HG03103 (cell line): ENCODE measurements at regions not wholly inside any gene's neighbourhood (a gene's known extent, or its start where the extent isn't known, plus 50 kb on each side); places are given as distances from the start of the nearest gene placed in this dataset.

Experiments
- ATAC-seq: cut with Tn5 transposase; IDR thresholded peaks from one replicate; pipeline ENCODE4 v1.9.1; 2021; ENCODE audit warnings: low read depth; ENCODE audit not compliant: unreplicated experiment

DNA sequence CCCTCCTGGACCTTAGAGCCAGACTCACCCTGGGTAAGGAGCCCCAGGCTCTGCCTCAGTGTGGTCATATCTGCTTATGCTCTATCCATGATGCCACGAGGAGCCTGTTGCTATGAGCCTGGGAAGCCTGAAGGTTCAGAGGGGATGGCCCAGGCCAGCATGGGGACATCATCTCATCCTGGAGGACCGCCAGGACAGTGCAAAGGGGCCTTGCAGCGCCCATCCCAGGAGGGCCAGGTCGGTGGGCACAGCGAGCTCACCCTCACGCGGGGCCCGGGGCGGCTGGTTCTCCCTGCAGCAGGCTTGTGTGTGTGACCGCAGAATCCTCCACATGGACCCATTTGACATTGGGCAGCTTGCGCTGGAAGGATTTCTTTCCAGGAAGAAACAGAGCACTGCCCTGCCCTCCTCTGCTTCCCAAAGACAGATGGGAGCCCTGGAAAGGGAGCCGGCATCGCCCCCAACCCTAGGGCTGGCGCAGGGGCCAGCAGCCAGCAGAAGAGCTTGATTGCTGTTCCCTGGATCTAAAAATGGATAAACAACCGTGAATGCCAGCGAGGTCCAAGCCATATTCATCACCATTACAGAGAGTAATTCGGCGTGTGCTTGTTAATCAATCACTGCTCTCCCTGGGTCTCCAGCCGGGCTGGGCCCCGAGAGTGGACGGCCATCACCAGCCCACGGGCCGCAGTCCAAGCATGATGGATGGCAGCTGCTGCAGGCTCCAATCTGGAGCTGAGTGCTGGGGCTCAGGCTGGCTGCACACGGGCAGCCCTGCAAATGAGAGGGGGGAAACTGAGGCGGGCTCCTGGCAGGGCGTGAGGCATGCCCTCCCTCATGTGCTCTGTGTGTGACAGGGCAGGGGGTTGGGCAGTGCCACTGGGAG is 739.7 kb downstream of the BRD1 start:
- ATAC-seq, result no peak

DNA sequence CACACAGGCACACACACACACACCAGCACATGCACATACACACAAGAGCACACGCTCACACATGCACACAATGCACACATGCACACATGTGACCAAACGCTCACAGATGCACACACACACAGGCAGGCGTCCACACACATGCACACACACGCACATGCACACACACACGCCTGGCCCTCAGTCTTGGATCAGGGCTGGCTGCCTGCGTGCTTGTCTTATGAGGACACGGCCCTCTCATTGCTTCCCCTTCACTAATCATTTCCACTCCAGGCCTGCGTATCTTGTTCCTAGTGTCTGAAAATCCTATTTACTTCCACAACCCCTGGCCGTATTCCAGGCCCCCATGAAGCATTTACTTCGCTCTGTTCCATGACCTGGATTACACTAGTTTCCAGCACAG is 740.5 kb downstream of the BRD1 start:
- ATAC-seq, result no peak

DNA sequence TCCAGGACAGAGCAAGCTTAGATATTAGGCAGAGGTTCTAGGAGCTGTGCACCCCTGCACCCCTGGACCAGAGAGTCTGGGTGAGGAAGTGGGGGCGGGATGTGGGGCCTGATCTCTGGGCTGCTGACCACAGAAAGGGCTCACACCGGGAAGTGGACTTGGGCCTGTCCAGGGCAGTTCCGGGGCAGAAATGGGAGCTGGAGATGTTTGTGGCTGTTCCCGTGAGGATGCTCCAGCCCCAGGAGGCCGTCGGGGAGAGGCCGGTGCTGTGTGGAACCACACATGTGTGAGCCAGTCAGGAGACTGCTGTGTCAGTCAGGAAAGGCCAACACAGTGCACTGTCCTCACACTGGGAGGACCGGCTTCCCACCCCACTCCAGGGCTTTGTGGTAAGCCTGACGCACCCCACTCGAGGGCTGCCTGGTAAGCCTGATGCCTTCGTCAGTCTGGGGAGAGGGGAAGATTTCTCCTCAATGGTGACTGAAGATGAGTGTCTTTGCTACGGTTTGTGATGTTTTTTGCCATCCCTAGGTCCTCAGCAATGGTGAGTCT is 741.0 kb downstream of the BRD1 start:
- ATAC-seq, result no peak

DNA sequence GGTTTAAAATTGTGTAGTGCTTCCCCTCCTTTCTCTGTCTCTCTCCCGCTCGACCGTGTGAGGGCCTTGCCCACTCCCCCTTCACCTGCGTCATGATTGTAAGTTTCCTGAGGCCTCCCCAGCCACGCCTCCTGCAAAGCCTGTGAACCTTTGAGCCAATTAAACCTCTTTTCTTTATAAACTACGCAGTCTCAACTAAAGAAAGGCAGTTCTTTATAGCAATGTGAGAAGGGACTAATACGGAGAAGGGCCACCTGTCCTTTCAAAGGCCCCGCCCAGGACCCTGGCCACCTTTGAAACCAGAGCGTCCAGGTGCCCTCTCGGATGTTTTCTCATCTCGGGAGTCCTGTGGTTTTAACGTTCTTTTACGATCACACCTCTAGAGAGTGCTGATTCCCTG is 741.5 kb downstream of the BRD1 start:
- ATAC-seq, result no peak

DNA sequence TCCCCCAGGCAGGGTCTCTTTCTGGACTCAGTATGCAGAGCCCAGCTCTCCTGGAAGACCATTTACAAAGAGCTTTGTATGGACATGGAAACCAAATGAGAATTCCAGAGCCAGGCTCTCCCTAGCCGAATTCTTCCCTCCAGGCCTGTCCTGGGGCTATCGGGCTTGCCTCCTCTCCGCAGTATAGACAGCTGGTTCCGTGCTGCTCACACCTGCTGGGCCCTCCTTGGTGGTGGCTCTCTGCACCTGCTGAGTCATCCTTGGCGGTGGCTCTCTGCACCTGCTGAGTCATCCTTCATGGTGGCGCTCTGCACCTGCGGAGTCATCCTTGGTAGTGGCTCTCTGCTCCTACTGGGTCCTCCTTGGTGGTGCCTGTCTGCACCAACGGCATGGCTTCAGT is 743.5 kb downstream of the BRD1 start:
- no peak for ATAC-seq

DNA sequence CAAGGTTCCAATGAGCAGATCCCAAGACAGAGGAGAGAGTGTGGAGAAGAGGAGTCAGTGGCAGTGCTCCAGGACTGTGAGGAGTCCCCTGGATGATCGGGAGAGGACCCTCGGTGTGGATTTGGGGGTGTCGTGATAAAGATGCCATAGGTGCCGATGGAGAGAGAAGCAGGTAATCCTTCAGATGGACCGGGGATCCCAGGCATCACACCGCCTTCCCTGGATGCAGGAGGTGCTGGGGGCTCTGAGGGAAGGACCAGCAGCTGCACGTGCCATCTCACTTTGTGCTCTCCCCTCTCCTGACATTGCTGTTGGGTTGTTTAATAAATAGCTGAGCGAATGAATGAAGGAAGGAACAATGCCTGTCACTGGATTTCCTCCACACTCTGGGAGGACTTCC is 744.1 kb downstream of the BRD1 start:
- ATAC-seq, result no peak

DNA sequence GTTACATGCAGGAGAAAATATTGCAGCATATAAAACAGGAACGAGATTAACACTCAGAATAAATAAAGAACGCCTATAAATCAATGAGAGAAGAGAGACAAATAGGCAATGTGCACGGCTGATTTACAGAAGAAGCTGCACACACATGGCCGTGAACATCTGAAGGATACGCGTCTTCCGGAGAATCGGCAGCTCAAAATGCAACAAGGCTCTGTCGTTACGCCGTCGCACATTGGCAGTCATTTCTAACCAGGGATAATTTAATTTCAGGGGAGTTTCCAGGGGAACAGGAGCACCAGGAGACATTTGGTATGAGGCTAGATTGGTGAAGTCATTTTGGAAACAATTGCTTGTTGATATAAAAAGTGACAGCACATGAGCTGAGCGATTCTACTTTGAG is 745.2 kb downstream of the BRD1 start:
- ATAC-seq, result no peak

DNA sequence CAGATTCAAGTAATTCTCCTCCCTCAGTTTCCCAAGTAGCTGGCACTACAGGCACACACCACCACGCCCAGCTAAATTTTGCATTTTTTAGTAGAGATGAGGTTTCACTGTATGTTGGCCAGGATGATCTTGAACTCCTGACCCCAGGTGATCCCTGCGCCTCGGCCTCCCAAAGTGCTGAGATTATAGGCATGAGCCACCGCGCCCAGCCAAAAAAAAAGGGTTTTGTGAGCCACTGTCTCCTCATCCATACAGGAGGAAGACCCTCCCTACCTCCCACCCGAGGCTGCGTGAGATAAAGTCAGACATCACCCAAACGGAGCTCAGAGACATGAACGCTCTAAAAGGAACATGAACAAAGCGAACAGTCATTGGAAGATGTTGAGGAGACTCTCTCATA is 745.7 kb downstream of the BRD1 start:
- no peak for ATAC-seq

DNA sequence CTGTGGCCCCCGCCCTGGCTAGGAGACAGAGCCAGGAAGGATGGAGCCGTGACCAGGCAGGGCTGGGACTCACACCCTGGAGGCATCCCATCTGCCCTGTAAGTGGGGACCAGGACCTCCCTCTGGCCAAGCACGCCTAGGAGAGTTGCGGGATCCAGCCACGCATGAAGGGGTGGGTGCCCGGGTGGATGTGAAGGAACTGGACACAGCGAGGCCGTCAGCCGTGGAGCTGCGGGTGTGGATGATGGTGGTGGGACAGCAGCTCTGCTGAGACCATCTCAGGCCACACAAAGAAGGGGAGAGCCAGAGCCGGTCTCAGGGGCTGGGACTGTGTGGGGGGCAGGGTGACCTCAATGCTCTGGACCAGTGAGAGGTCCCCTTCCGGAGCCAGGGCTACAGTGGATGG is 746.4 kb downstream of the BRD1 start:
- ATAC-seq, result no peak

DNA sequence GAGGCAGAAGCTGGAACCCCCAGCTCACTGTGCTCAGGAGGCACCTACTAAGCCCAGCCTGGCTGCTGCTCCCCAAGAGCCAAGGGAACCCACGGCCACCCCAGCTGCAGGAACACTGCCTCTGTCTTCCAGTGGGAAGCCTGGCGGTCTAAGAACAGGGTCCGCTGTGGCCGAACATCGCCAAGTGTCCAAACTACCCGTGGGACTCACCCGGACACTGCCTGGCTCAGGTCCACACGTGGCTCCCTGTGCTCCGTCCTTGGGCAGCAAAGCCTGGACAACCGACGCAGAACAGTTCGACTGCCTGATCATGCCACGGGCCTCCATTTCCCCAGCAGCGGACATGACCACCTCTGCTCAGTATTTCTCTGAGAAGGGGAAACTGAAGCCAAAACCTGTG is 747.0 kb downstream of the BRD1 start:
- no peak for ATAC-seq

DNA sequence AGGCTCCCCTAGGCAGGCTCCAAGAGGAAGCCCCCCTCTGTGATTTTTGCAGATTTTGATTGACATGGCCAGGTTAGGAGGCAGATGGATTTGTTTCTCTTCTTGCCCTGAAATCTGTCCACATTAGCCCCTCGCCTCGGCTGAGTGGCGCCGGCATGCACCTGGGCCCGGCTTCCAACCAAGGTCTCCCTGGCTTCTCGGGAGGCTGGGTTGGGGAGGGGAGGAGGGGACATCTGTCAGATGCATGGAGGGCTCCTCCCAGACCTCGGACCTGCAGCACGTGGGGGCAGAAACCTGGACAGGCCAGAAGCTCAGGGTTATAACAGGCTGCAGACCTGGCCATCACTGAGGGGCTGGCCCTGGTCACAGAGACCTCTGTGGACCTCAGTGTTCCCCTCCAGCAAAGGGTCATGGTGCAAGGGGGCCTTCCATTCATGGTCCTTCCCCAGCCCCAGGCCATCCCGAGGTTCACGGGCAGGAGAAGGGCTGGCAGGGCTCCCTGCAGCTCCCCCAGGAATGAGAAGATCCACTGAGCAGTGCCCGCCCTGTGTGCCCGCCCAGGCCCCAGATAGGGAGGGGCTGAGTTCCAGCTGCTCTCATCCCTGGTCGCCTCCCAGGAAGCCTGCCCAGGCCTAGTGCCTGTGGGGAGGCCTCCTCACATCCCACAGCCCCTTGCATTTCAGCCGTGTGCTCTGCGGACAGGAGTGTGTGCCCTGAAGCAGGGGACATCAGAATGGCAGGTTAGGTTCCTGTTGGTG is 747.8 kb downstream of the BRD1 start:
- ATAC-seq, result no peak

DNA sequence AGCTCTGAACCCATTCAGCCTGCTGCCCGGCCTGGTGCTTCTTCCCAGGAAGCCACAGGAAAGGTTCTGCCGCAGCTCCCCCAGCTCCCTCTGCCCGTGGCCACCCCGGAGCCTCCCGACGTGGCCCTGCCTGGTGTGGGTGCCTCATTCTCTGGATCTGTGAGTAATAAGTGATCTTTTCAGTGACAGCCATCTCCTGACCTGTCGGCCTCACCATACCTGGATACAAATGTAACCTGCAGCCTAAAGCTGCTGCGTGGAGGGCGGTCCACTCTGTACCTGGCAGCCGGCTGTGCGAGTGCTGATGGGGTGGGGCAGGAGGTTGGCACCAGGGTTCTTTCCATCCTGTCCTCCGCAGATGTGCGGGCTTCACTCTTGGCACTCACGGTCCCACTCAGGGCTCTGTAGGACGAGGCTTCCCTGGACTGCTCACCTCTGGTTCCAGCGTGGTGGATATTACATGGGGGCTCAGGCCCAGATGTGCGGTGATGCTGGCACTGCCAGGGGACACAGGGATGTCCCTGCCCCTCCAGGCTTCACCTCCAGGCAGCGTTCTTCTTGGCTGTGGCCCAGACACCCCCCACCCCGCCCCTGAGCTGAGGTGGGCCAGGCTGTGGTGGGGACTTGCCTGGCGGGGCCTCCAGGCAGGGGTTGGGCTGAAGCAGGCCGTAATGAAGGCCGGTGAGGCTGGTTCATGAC is 748.5 kb downstream of the BRD1 start:
- no peak for ATAC-seq

DNA sequence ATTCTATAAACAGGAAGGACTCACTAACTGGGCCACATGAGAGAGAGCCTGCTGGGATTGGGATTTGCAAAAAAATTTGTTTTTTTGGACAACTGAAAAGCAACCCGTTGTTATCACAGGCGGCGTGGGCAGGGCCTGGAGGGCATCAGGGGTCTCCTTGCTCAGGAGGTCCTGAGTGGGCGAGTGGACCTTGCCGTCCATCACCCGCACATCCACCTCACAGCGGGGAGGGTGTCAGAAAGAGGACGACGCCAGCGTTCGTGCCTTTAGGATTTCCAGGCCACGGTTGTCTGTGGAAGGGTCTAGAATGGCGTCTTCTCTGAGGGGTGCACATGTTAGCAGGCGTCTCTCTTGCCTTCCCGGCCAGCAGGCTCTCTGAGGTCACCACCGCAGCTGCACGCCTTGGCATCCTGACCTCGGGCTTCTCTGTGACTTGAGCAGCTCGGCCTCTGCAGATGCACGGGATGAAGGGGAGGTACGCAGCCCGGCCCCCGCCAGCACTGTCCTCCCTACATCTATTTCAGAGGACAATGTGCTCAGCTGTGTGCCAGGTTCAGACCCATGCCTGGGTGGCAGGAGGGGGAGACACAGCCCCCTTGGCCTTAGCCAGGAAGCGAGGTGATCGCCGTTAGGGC is 749.5 kb downstream of the BRD1 start:
- ATAC-seq, result no peak

DNA sequence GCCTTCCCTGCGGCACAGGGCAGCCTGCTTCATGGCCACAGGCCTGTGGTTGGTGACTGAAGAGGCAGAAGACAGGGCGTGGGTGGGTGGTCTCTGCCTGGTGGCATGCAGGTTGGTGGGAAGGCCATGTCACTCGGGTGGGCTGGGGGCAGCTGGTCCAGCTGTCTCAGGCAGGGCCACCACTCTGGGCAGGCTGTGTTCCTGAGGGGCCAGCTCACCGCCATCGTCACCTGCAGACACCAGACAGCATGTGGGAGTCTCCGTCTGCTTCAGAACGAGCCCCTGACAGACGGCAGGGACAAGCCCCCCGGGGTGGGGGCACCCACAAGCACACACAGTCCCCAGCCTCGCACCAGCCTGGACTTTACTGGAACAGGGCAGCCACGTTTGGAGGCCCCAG is 750.1 kb downstream of the BRD1 start:
- ATAC-seq, result no peak

DNA sequence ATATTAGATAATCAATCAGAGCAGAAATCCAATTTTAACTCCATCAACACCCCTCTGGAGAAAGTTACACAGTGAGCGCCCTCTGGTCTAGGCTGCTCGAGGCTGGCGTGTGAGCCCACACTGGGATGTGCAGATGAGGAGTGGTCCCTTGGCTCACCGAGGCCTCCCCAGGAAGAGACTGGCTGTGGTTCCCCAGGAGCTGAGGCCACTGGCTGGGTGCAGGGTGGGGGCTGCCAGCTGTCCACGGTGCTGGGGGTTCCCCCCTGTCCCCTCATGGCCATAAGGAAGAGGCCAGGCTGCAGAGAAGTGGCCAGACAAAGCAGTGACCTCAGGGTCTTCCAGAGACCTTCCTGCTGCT is 750.7 kb downstream of the BRD1 start:
- ATAC-seq, result no peak

DNA sequence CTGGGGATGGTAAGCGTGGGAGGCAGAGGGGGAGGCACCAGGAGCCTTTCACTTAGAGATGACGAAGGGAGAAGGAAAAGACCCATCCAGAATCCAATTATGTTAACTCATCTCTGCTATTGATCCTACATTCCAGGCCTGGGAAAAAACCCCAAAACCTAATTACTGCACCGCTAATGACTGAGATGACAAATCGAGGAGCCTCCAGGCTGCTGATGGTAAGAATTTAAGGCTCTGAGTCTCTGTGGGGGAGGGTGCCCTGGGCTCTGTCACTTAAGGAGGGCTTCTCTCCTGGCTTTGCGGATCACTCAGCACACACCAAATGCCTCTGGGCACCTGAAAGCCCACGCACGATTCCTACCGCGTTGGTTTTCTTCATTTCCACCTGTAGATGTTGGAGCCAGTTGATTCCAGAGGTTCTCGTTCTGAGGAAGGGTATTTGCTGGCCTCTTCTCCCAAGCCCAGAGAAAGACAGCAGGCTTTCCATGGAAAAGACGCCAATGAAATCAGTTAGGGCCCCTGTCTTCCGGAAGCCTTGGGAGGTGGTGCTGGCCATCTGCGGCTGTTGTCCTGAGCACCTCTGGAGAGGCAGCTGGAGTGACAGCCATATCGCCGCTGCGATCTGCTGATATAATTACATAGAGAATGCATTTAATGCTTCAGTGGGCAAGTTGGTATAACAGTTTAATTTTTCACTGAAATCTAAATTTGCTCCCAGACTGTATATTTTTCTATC is 751.2 kb downstream of the BRD1 start:
- ATAC-seq, result no peak

DNA sequence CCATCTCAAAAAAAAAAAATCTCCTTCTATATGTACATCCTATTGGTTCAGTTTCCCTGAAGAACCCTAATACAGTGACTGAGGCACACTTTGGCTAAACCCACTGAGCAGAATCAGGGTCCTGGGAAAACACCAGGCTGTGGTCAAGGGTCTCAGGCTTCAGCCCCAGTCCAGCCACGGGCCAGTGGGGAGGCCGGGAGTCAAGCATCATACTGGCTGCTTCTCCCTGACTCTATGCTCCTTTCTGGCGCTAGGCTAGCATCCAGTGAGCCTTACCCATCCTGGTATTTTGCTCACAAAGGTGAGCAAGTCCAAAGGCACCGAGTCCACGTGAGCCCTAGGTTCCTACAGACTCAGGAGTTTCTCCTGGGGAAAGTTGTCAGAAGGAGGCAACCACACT is 752.5 kb downstream of the BRD1 start:
- no peak for ATAC-seq

DNA sequence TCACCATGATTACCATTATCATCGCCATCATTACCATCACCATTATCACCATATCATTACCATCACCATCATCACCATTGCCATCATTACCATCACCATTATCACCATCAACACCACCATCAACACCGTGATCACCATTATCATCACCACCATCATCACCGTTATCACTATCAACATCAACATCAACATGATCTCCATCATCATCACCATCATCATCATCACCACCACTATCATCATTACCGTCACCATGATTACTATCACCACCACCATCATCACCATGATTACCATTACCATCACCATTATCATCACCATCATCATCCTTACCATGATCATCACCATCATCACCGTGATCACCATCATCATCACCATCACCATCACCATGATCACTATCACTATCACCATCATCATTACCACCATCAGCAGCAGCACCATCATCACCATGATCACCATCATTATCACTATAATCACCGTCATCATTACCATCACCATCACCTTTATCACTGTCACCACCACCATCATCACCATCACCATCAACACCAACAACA is 753.7 kb downstream of the BRD1 start:
- no peak for ATAC-seq

DNA sequence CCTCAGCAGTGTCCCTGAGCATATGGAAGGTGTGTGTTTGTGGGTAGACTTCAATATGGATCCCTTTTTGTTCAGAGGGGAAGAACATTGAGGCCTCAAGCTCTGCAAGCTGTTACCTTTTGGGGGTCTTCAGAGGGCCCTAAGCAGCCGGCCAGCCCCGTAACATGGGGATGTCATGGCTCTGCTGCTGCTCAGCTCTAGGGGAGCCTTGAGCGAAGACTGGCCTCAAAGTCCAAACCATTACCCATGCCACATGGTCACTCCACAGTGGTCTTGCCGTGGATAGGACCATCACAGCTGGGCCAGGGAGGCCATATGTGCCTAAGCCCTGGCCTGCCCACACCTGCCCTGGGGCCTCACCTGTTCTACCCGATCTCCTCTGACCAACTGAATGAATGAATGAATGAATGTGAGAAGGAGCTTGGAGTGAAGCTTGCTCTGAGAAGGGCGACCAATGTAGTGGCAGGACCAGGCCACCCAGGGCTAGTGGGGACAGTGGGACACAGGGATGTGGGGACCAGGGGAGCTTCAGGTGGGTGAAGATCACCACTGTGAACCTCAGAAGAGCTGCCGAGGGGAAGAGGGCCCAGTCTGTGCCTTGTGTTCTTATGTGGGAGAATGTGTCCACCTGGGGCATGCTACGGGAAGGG is 754.6 kb downstream of the BRD1 start:
- no peak for ATAC-seq
